HG02870 (cell line): ENCODE measurements at regions not wholly inside any gene's neighbourhood (a gene's known extent, or its start where the extent isn't known, plus 50 kb on each side); places are given as distances from the start of the nearest gene placed in this dataset.
"Not testable (repeated sequence)": the region's sequence is repeated elsewhere in the genome, so short reads cannot be mapped to it uniquely, and the experiment has no call there.

Source experiments
- ATAC-seq: cut with Tn5 transposase; IDR thresholded peaks from one replicate; pipeline ENCODE4 v1.9.1; 2021; ENCODE audit warnings: mild to moderate bottlenecking, moderate library complexity; ENCODE audit not compliant: unreplicated experiment

GRCh38 chr7:92924800-92925199, 88.4 kb upstream of the CDK6 start:
- ATAC-seq = no peak

GRCh38 chr7:92917230-92917629, 80.9 kb upstream of the CDK6 start:
- ATAC-seq = no peak

GRCh38 chr7:92916770-92917224, 80.4 kb upstream of the CDK6 start:
- ATAC-seq = no peak

GRCh38 chr7:92915348-92915747, 79.0 kb upstream of the CDK6 start:
- no peak for ATAC-seq

- ATAC-seq = no peak
Measured at GRCh38 chr7:92914645-92915044, 78.3 kb upstream of the CDK6 start.

GRCh38 chr7:92913849-92914248, 77.5 kb upstream of the CDK6 start:
- ATAC-seq = no peak

- ATAC-seq = no peak
Measured at GRCh38 chr7:92910976-92911375, 74.6 kb upstream of the CDK6 start.

GRCh38 chr7:92909686-92910475, 73.5 kb upstream of the CDK6 start:
- ATAC-seq = no peak

GRCh38 chr7:92904244-92905131, 68.1 kb upstream of the CDK6 start:
- peak; percentile 99 for ATAC-seq

GRCh38 chr7:92898798-92899197, 62.4 kb upstream of the CDK6 start:
- no peak for ATAC-seq

- not testable (repeated sequence) for ATAC-seq
Measured at GRCh38 chr7:92894857-92895256, 58.5 kb upstream of the CDK6 start.

- ATAC-seq = no peak
Measured at GRCh38 chr7:92889081-92889480, 52.7 kb upstream of the CDK6 start.
